Effector memory CD4-positive, alpha-beta T cell (primary cell): ENCODE measurements at regions not wholly inside any gene's neighbourhood (a gene's known extent, or its start where the extent isn't known, plus 50 kb on each side); places are given as distances from the start of the nearest gene placed in this dataset.

Experiments
- DNase-seq, 3 donors: peaks; one replicate each; pipeline ENCODE4 v3.0.0-alpha.2; 2020
- H3K27ac ChIP-seq: 2 replicates; pipeline ENCODE4 v1.7.0; 2013; ENCODE audit warnings: mild to moderate bottlenecking, low read length, moderate library complexity; ENCODE audit not compliant: insufficient read depth, poor library complexity, severe bottlenecking
- H3K27me3 ChIP-seq: replicated peaks from 2 replicates; pipeline ENCODE4 v1.7.0; 2013; ENCODE audit warnings: mild to moderate bottlenecking, low read length; ENCODE audit not compliant: insufficient read depth, control insufficient read depth, poor library complexity, severe bottlenecking
- H3K36me3 ChIP-seq: 2 replicates; pipeline ENCODE4 v1.7.0; 2013; ENCODE audit warnings: mild to moderate bottlenecking, low read length, moderate library complexity; ENCODE audit not compliant: control insufficient read depth, insufficient read depth
- H3K4me1 ChIP-seq: 2 replicates; pipeline ENCODE4 v1.7.0; 2013; ENCODE audit warnings: low read length, mild to moderate bottlenecking; ENCODE audit not compliant: control insufficient read depth, insufficient read depth, poor library complexity, severe bottlenecking
- H3K4me3 ChIP-seq: 2 replicates; pipeline ENCODE4 v1.7.0; 2013; ENCODE audit warnings: low read length, low read depth, mild to moderate bottlenecking; ENCODE audit not compliant: insufficient read depth, poor library complexity, severe bottlenecking
- H3K9me3 ChIP-seq: 2 replicates; pipeline ENCODE4 v1.7.0; 2013; ENCODE audit warnings: mild to moderate bottlenecking, low read length, moderate library complexity; ENCODE audit not compliant: control insufficient read depth

DNA sequence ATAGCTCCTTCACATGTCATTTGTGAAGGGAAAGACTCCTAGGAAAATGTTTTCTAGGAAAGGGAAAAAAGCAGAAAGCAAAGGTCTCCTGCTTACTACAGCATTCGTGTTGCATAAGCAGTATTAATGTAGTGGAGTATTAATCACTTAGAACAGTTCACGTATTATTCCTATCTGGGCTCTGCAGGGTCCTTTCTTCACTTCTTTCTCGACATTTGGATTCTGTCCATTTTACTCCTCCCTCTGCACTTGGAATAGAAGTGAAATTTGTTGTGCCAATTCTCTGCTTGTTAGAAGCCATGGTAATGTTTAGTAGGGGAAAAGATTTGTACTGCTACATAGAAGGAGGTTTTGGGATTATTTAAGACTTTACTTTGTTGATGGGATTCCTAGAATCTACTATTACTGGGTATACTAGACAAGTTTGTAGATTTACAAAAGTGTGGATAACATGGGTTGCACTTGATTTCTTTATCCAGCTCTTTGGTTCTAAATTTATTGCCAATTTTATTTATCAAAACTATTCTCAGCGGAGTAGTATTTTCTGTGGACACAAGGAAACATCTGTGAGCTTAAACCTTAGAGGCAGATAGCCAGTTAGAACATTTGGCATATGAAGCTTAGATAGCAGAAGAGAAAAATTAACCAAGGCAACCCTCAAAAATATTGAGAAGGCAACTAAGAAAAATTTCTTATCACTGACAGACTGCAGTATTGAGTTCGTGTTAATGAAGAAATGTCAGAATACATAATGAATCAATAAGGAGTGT, 108.4 kb upstream of the ESR1 start:
- H3K27ac ChIP-seq = no peak overlapping the region
- no peaks in the 10 kb centered on the region for H3K4me1 ChIP-seq
- H3K36me3 ChIP-seq = no peaks in the 10 kb centered on the region
- no peaks in the 10 kb centered on the region for H3K27me3 ChIP-seq
- H3K9me3 ChIP-seq = no peaks in the 10 kb centered on the region
- H3K4me3 ChIP-seq = no peak overlapping the region
- DNase-seq = no peak

DNA sequence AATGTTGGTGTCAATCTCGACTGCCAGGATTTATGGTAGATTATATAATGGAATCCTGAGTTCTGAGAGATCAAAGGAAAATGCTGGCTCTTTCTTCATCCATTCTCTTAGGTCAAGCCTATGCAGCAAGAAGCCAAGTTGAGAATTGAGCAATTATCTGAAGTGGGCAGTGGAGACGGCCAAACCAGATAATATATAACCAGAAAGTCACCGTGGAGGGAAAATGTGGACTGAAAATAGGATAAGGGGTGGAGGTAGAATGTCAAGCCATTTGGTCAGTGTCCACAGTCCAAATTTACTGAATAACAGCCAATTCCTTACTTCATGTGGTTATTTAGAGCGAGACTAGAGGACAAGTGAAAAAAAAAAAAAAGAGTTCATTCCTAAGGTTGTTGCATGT, 107.8 kb upstream of the ESR1 start:
- H3K27ac ChIP-seq = no peak overlapping the region
- H3K4me1 ChIP-seq = no peaks in the 10 kb centered on the region
- no peaks in the 10 kb centered on the region for H3K36me3 ChIP-seq
- no peaks in the 10 kb centered on the region for H3K27me3 ChIP-seq
- no peaks in the 10 kb centered on the region for H3K9me3 ChIP-seq
- no peak for DNase-seq
- no peak overlapping the region for H3K4me3 ChIP-seq

DNA sequence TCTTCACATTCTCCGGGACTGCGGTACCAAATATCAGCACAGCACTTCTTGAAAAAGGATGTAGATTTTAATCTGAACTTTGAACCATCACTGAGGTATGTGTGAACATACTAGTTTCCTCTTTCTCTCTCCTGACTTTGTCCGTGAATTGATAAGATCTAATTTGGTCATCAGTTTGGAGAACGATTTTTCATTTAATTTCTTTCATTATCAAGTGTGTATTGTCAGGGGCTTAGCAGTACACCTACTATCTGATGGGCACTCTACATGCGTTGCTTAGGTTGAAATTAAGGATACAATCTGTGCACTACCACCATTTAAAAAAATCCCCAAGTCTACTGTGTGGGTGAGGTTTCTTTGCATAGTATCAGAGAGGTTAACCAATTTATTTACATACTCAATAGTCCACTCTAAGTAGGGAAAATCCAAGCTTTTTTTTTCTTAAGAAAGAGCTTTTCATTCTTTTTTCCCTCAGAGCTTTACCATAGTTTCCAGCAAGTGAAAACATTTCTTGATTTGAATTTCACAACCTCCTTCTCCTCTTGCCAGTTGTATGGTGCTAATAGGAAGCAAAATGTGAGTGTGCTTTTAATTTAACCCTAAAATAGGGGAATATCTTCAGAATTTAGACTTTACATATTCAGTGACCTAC, 105.4 kb upstream of the ESR1 start:
- DNase-seq = no peak
- Histone ChIP-seq H3K4me1 (no peaks in the 10 kb centered on the region), H3K9me3 (no peaks in the 10 kb centered on the region), H3K27me3 (no peaks in the 10 kb centered on the region), H3K36me3 (no peaks in the 10 kb centered on the region), H3K4me3 (no peak overlapping the region), H3K27ac (no peak overlapping the region)

DNA sequence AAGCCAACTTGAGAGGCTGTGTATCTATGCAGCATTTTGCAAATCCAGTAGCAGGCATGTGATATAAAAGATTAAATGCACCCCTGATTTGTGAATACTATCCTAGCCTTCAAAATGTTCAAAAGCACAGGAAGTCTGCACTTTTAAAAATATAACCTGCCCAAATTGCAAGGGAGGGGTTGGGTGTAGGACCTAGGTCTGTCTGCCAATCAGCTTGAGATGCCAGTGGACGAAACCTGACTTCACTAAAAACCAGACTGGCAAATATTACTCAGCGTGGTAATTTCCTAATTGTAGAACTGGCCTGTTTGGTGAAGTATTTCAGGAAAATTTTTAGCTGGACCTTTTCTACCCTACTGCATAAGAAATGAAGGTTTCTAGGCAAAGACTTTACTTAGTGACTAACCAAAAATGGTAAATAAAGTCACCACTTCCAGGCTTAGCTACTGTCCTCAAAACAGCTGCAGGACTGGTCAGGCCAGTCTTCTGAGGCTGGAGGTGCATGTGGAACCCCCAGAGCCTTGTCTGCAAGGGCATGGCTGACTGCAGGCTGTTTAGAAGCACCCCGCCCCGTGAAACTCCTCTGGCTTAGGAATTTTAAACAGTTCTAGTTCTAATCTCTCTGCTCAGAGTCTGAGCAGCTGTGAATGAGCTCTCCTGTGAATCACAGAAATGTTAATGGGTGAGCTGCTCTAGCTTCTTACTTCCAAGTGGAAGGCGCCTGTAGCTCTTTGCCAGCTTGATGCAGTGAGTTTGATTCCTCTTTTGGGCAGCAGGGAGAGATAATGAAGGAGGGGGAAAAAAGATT, 104.4 kb upstream of the ESR1 start:
- H3K36me3 ChIP-seq = no peaks in the 10 kb centered on the region
- H3K27me3 ChIP-seq = no peaks in the 10 kb centered on the region
- no peak overlapping the region for H3K4me3 ChIP-seq
- no peaks in the 10 kb centered on the region for H3K4me1 ChIP-seq
- no peaks in the 10 kb centered on the region for H3K9me3 ChIP-seq
- DNase-seq = no peak
- no peak overlapping the region for H3K27ac ChIP-seq

DNA sequence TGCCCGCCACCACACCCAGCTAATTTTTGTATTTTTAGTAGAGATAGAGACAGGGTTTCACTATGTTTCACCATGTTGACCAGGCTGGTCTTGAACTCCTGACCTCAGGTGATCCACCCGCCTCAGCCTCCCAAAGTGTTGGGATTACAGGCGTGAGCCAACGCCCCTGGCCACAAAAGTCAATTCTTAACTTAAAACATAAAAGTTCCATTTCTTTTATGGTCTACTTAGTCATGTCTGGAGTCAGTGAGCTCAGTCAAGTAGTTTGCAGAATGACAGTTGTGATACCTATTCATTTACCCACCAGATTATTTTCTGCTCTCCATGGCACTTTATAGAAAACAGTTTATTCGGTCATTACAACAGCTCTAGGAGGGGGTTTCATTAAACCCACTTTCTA, 103.1 kb upstream of the ESR1 start:
- Histone ChIP-seq H3K4me3 (no peak overlapping the region), H3K27ac (no peak overlapping the region), H3K9me3 (no peaks in the 10 kb centered on the region), H3K36me3 (no peaks in the 10 kb centered on the region), H3K4me1 (no peaks in the 10 kb centered on the region), H3K27me3 (no peaks in the 10 kb centered on the region)
- DNase-seq = no peak

DNA sequence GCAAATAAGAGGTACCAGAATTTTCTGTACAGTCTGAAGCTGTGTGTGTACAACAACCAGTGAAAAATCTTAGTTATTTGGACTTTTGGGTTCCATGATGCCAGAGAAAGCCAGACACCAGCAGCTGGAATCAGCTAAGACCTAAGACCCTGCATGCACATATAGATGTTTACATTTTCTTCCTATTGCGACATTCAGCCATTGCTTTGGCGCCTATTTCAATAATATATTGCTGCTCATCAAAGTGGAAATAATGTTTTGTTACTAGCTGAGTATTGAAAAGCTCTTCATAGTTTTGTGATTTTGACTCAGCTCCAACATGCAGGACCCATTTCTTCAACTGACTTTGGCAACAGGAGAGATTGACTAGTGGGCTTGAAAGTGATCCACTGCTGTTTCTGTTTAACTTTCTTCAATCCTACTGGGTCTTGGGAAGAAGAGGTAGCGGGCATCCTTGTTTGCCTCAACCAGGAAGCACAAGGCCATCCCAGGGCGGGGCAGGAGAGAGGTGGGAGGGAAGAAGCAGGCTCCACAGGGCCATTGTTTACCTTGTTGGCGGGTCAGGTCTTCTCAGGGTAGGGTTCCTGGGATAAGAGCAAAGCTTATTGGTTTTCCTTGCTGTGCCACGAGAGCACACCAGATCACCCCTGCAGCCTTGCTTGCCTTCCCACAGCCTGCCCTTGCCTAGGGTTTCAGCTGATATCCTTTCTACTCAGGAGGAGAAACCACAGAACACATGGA, 101.3 kb upstream of the ESR1 start:
- H3K4me3 ChIP-seq = no peak overlapping the region
- no peaks in the 10 kb centered on the region for H3K27me3 ChIP-seq
- no peaks in the 10 kb centered on the region for H3K9me3 ChIP-seq
- H3K36me3 ChIP-seq = no peaks in the 10 kb centered on the region
- H3K4me1 ChIP-seq = no peaks in the 10 kb centered on the region
- no peak for DNase-seq
- no peak overlapping the region for H3K27ac ChIP-seq

DNA sequence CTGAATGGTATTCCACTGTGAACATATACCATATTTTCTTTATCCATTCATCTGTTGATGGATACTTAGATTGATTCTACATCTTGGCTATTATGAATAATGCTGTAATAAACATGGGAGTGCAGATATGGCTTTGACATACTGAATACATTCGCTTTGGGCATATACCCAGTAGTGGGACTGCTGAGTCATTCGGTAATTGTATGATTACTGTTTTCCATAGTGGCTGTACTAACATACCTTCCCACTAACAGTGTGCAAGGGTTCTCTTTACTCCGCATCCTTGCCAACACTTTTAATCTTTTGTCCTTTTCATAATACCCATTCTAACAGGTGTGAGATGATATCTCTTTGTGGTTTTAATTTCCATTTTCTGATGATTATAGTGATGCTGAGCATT, 98.2 kb upstream of the ESR1 start:
- Histone ChIP-seq H3K4me3 (no peak overlapping the region), H3K4me1 (no peaks in the 10 kb centered on the region), H3K9me3 (no peaks in the 10 kb centered on the region), H3K27ac (no peak overlapping the region), H3K36me3 (no peaks in the 10 kb centered on the region), H3K27me3 (no peaks in the 10 kb centered on the region)
- DNase-seq = no peak

DNA sequence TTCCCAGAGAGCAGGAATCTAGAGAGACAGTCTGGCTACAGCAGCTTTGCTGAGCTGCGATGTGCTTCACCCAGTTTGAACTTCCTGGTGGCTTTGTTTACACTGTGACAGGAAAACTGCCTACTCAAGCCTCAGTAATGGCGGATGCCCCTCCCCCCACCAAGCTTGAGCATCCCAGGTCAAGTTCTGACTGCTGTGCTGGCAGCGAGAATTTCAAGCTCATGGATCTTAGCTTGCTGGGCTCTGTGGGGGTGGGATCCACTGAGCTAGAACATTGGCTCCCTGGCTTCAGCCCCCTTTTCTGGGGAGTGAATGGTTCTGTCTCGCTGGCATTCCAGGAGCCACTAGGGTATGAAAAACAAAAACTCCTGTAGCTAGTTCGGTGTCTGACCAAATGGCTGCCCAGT, 91.0 kb upstream of the ESR1 start:
- no peaks in the 10 kb centered on the region for H3K36me3 ChIP-seq
- H3K4me1 ChIP-seq = peaks cover 5% of the 10 kb centered on the region
- H3K9me3 ChIP-seq = no peaks in the 10 kb centered on the region
- H3K27ac ChIP-seq = no peak overlapping the region
- no peak for DNase-seq
- H3K27me3 ChIP-seq = no peaks in the 10 kb centered on the region
- no peak overlapping the region for H3K4me3 ChIP-seq

DNA sequence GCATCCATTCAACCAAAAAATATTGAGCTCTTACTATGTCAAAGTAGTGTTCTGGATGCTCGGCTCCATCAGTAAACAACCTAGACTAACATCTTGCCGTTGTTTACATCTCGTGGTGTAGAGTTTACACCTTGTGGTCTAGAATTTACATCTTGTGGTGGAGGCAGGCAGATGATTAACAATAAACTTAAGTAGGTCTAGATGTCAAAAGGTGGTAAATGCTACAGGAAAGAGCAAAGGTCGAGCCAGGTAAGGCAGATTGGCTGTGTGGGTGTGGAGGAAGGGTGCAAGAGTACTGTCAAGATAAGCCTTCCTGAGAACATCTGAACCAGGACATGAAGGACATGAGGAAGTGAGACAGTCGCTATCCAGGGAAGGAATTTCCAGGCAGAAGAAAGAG, 88.4 kb upstream of the ESR1 start:
- H3K36me3 ChIP-seq = no peaks in the 10 kb centered on the region
- no peak overlapping the region for H3K4me3 ChIP-seq
- no peaks in the 10 kb centered on the region for H3K27me3 ChIP-seq
- H3K4me1 ChIP-seq = peaks cover 5% of the 10 kb centered on the region
- no peaks in the 10 kb centered on the region for H3K9me3 ChIP-seq
- no peak overlapping the region for H3K27ac ChIP-seq
- no peak for DNase-seq
